ENCODE measurements at regions not wholly inside any gene's neighbourhood (a gene's known extent, or its start where the extent isn't known, plus 50 kb on each side); places are given as distances from the start of the nearest gene placed in this dataset.
A peak's percentile ranks its signal among the peaks of the same experiment; 100 is the strongest.

- H3K9me3 ChIP-seq (ENCODE audit: control insufficient read depth in 2 of 2, low read length in 2 of 2) = no peaks in the 10 kb centered on the region
- no peaks in the 10 kb centered on the region for H3K4me1 ChIP-seq (ENCODE audit: control insufficient read depth, insufficient read depth, low read length)
- no peaks in the 10 kb centered on the region for H3K27me3 ChIP-seq (ENCODE audit: control insufficient read depth in 1 of 2, insufficient read depth in 2 of 2, low read length in 2 of 2)
- H3K4me3 ChIP-seq (ENCODE audit: low read length in 2 of 2) = no peak overlapping the region
- H3K27ac ChIP-seq (ENCODE audit: low read length) = no peak overlapping the region
- H3K36me3 ChIP-seq (ENCODE audit: control insufficient read depth in 2 of 2, insufficient read depth in 2 of 2, low read length in 2 of 2) = no peaks in the 10 kb centered on the region
- H3K9ac ChIP-seq (ENCODE audit: low read length in 2 of 2) = no peak overlapping the region
Measured at GRCh38 chr4:148790246-148790645, 348.0 kb upstream of the NR3C2 start.

DNA sequence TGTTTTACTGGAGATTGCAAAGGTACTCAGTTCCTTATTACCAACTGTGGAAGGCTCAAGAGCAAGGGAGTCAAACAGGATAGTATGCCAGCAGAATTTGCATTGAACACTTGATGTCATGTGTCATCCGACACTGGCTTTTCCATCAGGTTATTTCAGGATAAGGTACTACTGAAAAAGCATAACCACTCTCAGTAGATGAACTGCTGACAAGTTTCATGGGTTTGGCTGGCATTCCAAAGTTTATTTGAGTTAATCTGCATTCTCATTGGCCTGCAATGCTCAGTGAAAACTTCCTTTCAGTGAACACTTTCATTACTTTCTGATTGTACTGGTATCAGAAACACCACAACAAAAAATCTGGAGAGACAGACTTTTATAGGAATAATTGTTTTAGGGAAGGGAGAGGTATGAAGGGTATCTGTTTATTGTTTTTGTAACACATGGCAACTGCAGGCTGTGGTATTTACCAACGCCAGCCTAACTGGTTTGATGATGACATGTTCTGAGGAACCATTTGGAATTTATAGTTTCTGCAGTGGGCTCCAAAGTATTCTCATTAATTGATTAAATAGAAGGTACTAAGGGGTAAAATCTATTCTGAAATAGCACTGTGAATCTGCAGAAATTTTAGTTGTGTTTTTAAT lies 345.7 kb upstream of the NR3C2 start:
- Histone ChIP-seq H3K27ac (ENCODE audit: low read length) (no peak overlapping the region), H3K4me1 (ENCODE audit: control insufficient read depth, insufficient read depth, low read length) (no peaks in the 10 kb centered on the region), H3K9ac (ENCODE audit: low read length in 2 of 2) (no peak overlapping the region), H3K36me3 (ENCODE audit: control insufficient read depth in 2 of 2, insufficient read depth in 2 of 2, low read length in 2 of 2) (no peaks in the 10 kb centered on the region), H3K4me3 (ENCODE audit: low read length in 2 of 2) (no peak overlapping the region), H3K9me3 (ENCODE audit: control insufficient read depth in 2 of 2, low read length in 2 of 2) (no peaks in the 10 kb centered on the region), H3K27me3 (ENCODE audit: control insufficient read depth in 1 of 2, insufficient read depth in 2 of 2, low read length in 2 of 2) (no peaks in the 10 kb centered on the region)

DNA sequence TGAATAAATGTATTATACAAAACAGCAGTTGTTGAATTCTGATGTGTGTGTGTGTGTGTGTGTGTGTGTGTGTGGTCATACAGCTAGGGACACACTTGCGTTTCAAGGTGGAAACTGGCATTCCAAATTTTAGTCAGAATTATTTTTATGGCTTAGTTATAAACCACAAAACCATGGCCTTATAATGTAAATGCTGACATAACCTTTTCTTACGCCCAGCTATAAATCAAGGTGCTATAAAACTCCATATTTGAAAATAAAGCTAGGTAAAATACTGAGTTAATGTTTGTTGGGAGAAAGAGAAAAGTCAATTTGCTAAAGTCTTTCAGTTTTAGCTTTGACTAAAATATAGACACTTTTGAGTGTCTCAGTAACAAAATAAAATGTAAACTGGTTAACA lies 345.1 kb upstream of the NR3C2 start:
- H3K4me1 ChIP-seq (ENCODE audit: control insufficient read depth, insufficient read depth, low read length) = no peaks in the 10 kb centered on the region
- no peaks in the 10 kb centered on the region for H3K9me3 ChIP-seq (ENCODE audit: control insufficient read depth in 2 of 2, low read length in 2 of 2)
- no peak overlapping the region for H3K4me3 ChIP-seq (ENCODE audit: low read length in 2 of 2)
- H3K9ac ChIP-seq (ENCODE audit: low read length in 2 of 2) = no peak overlapping the region
- H3K36me3 ChIP-seq (ENCODE audit: control insufficient read depth in 2 of 2, insufficient read depth in 2 of 2, low read length in 2 of 2) = no peaks in the 10 kb centered on the region
- H3K27me3 ChIP-seq (ENCODE audit: control insufficient read depth in 1 of 2, insufficient read depth in 2 of 2, low read length in 2 of 2) = no peaks in the 10 kb centered on the region
- no peak overlapping the region for H3K27ac ChIP-seq (ENCODE audit: low read length)

DNA sequence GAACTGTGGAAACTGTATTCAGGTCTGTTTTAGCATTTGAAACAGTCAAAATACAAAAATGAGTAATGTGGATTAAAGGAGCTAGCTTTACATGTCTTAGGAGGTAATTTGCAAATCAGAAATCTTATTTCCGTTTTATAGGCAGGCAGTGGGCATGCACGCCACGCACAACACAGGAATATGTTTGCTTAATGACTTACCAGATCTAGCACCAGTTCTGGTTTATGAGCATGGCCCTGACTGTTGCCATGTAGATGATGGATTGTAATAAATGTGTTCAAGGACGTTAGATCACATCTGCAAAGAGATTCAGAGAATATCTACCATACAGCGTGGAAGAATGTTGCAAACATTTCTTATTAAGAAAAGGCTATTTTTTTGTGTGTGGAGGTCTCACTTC lies 344.5 kb upstream of the NR3C2 start:
- Histone ChIP-seq H3K9me3 (ENCODE audit: control insufficient read depth in 2 of 2, low read length in 2 of 2) (no peaks in the 10 kb centered on the region), H3K9ac (ENCODE audit: low read length in 2 of 2) (no peak overlapping the region), H3K4me3 (ENCODE audit: low read length in 2 of 2) (no peak overlapping the region), H3K36me3 (ENCODE audit: control insufficient read depth in 2 of 2, insufficient read depth in 2 of 2, low read length in 2 of 2) (no peaks in the 10 kb centered on the region), H3K4me1 (ENCODE audit: control insufficient read depth, insufficient read depth, low read length) (no peaks in the 10 kb centered on the region), H3K27ac (ENCODE audit: low read length) (no peak overlapping the region), H3K27me3 (ENCODE audit: control insufficient read depth in 1 of 2, insufficient read depth in 2 of 2, low read length in 2 of 2) (no peaks in the 10 kb centered on the region)

- Histone ChIP-seq H3K36me3 (ENCODE audit: control insufficient read depth in 2 of 2, insufficient read depth in 2 of 2, low read length in 2 of 2) (no peaks in the 10 kb centered on the region), H3K9ac (ENCODE audit: low read length in 2 of 2) (no peak overlapping the region), H3K27ac (ENCODE audit: low read length) (no peak overlapping the region), H3K4me3 (ENCODE audit: low read length in 2 of 2) (no peak overlapping the region), H3K4me1 (ENCODE audit: control insufficient read depth, insufficient read depth, low read length) (no peaks in the 10 kb centered on the region), H3K9me3 (ENCODE audit: control insufficient read depth in 2 of 2, low read length in 2 of 2) (no peaks in the 10 kb centered on the region), H3K27me3 (ENCODE audit: control insufficient read depth in 1 of 2, insufficient read depth in 2 of 2, low read length in 2 of 2) (no peaks in the 10 kb centered on the region)
Measured at GRCh38 chr4:148782284-148782683, 340.1 kb upstream of the NR3C2 start.

GRCh38 chr4:148780426-148781005 lies 338.3 kb upstream of the NR3C2 start:
- Histone ChIP-seq H3K27me3 (ENCODE audit: control insufficient read depth in 1 of 2, insufficient read depth in 2 of 2, low read length in 2 of 2) (no peaks in the 10 kb centered on the region), H3K4me3 (ENCODE audit: low read length in 2 of 2) (no peak overlapping the region), H3K36me3 (ENCODE audit: control insufficient read depth in 2 of 2, insufficient read depth in 2 of 2, low read length in 2 of 2) (no peaks in the 10 kb centered on the region), H3K4me1 (ENCODE audit: control insufficient read depth, insufficient read depth, low read length) (no peaks in the 10 kb centered on the region), H3K27ac (ENCODE audit: low read length) (no peak overlapping the region), H3K9me3 (ENCODE audit: control insufficient read depth in 2 of 2, low read length in 2 of 2) (no peaks in the 10 kb centered on the region), H3K9ac (ENCODE audit: low read length in 2 of 2) (no peak overlapping the region)

GRCh38 chr4:148779771-148780170 lies 337.6 kb upstream of the NR3C2 start:
- H3K27me3 ChIP-seq (ENCODE audit: control insufficient read depth in 1 of 2, insufficient read depth in 2 of 2, low read length in 2 of 2) = no peaks in the 10 kb centered on the region
- no peaks in the 10 kb centered on the region for H3K4me1 ChIP-seq (ENCODE audit: control insufficient read depth, insufficient read depth, low read length)
- H3K27ac ChIP-seq (ENCODE audit: low read length) = no peak overlapping the region
- no peaks in the 10 kb centered on the region for H3K9me3 ChIP-seq (ENCODE audit: control insufficient read depth in 2 of 2, low read length in 2 of 2)
- no peak overlapping the region for H3K9ac ChIP-seq (ENCODE audit: low read length in 2 of 2)
- H3K36me3 ChIP-seq (ENCODE audit: control insufficient read depth in 2 of 2, insufficient read depth in 2 of 2, low read length in 2 of 2) = no peaks in the 10 kb centered on the region
- no peak overlapping the region for H3K4me3 ChIP-seq (ENCODE audit: low read length in 2 of 2)

DNA sequence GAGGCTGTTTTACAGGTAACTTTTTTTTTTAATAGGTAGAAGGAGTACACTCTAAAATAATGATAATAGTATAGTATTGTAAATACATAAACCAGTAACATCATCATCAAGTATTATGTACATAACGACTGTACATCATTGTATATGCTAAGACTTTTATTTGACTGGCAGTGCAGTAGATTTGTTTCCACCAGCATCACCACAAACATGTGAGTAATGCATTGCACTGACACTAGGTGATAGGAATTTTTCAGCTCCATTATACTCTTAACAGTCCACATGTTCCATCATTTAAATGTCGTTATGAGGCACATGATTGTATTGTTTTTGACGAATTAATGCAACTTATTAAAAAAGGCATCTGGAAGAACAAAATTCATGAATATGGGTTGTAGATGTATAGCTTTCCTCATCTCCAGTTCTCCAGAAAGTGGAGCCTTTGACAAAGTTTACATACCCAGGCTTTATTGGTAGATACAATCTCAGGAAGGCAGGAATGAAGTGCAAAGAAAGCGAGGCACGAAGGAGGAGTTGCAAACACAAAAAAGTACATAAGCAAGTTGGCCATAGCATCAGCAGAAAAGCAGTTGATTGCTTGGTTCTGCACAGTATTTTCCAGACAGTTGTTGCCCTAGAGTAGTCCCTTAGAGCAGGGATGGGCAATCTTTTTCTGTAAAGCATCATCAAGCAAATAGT lies 336.9 kb upstream of the NR3C2 start:
- H3K27ac ChIP-seq (ENCODE audit: low read length) = no peak overlapping the region
- H3K36me3 ChIP-seq (ENCODE audit: control insufficient read depth in 2 of 2, insufficient read depth in 2 of 2, low read length in 2 of 2) = no peaks in the 10 kb centered on the region
- H3K9me3 ChIP-seq (ENCODE audit: control insufficient read depth in 2 of 2, low read length in 2 of 2) = no peaks in the 10 kb centered on the region
- no peaks in the 10 kb centered on the region for H3K4me1 ChIP-seq (ENCODE audit: control insufficient read depth, insufficient read depth, low read length)
- H3K4me3 ChIP-seq (ENCODE audit: low read length in 2 of 2) = no peak overlapping the region
- H3K27me3 ChIP-seq (ENCODE audit: control insufficient read depth in 1 of 2, insufficient read depth in 2 of 2, low read length in 2 of 2) = no peaks in the 10 kb centered on the region
- H3K9ac ChIP-seq (ENCODE audit: low read length in 2 of 2) = no peak overlapping the region

GRCh38 chr4:148776941-148777340 lies 334.7 kb upstream of the NR3C2 start:
- Histone ChIP-seq H3K9me3 (ENCODE audit: control insufficient read depth in 2 of 2, low read length in 2 of 2) (no peaks in the 10 kb centered on the region), H3K27ac (ENCODE audit: low read length) (no peak overlapping the region), H3K9ac (ENCODE audit: low read length in 2 of 2) (no peak overlapping the region), H3K27me3 (ENCODE audit: control insufficient read depth in 1 of 2, insufficient read depth in 2 of 2, low read length in 2 of 2) (no peaks in the 10 kb centered on the region), H3K4me1 (ENCODE audit: control insufficient read depth, insufficient read depth, low read length) (no peaks in the 10 kb centered on the region), H3K4me3 (ENCODE audit: low read length in 2 of 2) (peak overlapping the region in 1 of 2 donors; percentile 35), H3K36me3 (ENCODE audit: control insufficient read depth in 2 of 2, insufficient read depth in 2 of 2, low read length in 2 of 2) (no peaks in the 10 kb centered on the region)

DNA sequence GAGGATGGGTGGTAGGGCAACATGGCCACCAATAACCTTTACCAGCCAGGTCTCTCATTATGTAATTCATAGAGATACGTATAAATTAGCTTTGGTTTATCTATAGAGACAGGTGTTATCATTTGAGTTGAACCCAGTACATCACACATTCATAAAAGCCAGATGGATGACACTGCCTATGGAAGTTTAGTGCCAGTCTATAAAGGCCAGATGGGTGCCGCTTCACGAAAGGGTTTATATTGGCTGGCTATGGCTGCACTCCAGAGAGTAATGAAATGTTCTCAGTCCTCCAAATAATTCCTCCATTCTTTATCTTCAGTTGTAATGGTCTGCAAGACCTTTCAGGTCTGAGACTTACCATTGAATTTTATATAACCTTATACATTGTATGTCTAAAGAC lies 331.9 kb upstream of the NR3C2 start:
- Histone ChIP-seq H3K27me3 (ENCODE audit: control insufficient read depth in 1 of 2, insufficient read depth in 2 of 2, low read length in 2 of 2) (no peaks in the 10 kb centered on the region), H3K27ac (ENCODE audit: low read length) (no peak overlapping the region), H3K4me3 (ENCODE audit: low read length in 2 of 2) (no peak overlapping the region), H3K9ac (ENCODE audit: low read length in 2 of 2) (no peak overlapping the region), H3K36me3 (ENCODE audit: control insufficient read depth in 2 of 2, insufficient read depth in 2 of 2, low read length in 2 of 2) (no peaks in the 10 kb centered on the region), H3K4me1 (ENCODE audit: control insufficient read depth, insufficient read depth, low read length) (no peaks in the 10 kb centered on the region), H3K9me3 (ENCODE audit: control insufficient read depth in 2 of 2, low read length in 2 of 2) (no peaks in the 10 kb centered on the region)

DNA sequence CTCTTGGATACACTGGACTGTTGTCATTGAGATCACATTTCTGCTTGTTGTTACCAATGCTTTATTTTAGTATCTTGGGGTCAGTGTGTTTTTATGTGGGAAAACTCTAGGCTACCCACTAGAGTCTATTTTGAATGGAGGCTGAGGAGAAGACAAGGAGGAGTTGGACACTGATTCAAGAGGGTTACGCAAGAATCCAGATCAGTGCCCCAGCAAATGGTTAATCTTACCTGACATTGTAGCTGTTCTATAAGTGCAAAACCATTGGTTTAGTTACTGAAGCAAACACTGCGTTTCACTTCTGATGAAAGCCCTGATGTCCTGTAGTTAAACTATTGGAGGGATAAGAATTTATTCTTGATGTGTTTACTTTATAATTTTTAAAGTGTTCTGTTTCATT lies 331.1 kb upstream of the NR3C2 start:
- Histone ChIP-seq H3K27me3 (ENCODE audit: control insufficient read depth in 1 of 2, insufficient read depth in 2 of 2, low read length in 2 of 2) (no peaks in the 10 kb centered on the region), H3K36me3 (ENCODE audit: control insufficient read depth in 2 of 2, insufficient read depth in 2 of 2, low read length in 2 of 2) (no peaks in the 10 kb centered on the region), H3K9me3 (ENCODE audit: control insufficient read depth in 2 of 2, low read length in 2 of 2) (no peaks in the 10 kb centered on the region), H3K4me1 (ENCODE audit: control insufficient read depth, insufficient read depth, low read length) (no peaks in the 10 kb centered on the region), H3K4me3 (ENCODE audit: low read length in 2 of 2) (no peak overlapping the region), H3K27ac (ENCODE audit: low read length) (no peak overlapping the region), H3K9ac (ENCODE audit: low read length in 2 of 2) (no peak overlapping the region)
